HCT116 (cell line): ENCODE measurements at regions not wholly inside any gene's neighbourhood (a gene's known extent, or its start where the extent isn't known, plus 50 kb on each side); places are given as distances from the start of the nearest gene placed in this dataset.
A peak's percentile ranks its signal among the peaks of the same experiment; 100 is the strongest.

Experiments used
- ATAC-seq: fragments of 200-7000 bp; cut with Tn5 transposase; 2 replicates; pipeline ENCODE4 v1.9.1; 2020; ENCODE audit warnings: mild to moderate bottlenecking, moderate library complexity
- BruUV-seq: library from RNA; stranded (reverse); fragments of 400-500 nt; replicated peaks from 2 replicates; lab custom pipeline; 2021; lab: Mats Ljungman, UMichigan
- CTCF ChIA-PET: fragments of 300-600 bp; sonication (Branson Sonifier 250); formaldehyde crosslinking; loops from one replicate; lab custom pipeline; 2021; ENCODE audit warnings: antibody characterized with exemption; lab: Charles Lee
- POLR2A ChIA-PET: fragments of 300-600, 350-600 bp; sonication (Branson Sonifier 250); formaldehyde crosslinking; loops from one replicate; lab custom pipeline; 2021; ENCODE audit warnings: antibody characterized with exemption; lab: Charles Lee
- RAD21 ChIA-PET, 2 experiments: fragments of 300-600 bp; sonication (Branson Sonifier 250); formaldehyde crosslinking; loops; one replicate each; lab custom pipeline; 2023; ENCODE audit warnings: low total read pairs in 2 of 2; ENCODE audit not compliant: uncharacterized antibody in 2 of 2, unreplicated experiment in 2 of 2, low non-redundant PET in 1 of 2; lab: Charles Lee
- DNase-seq: peaks from one replicate; pipeline ENCODE4 v3.0.0-alpha.2; 2010; ENCODE audit warnings: low read depth, low spot score
- H2AFZ ChIP-seq: fragments of 200-600 bp; shearing (Covaris generic), sonication (generic); 2 replicates; pipeline ENCODE4 v1.6.1; 2017; ENCODE audit warnings: low read depth, mixed run types, mixed read lengths, antibody characterized with exemption, low read length; ENCODE audit not compliant: poor library complexity, severe bottlenecking
- H3K27ac ChIP-seq: 2 replicates; pipeline ENCODE4 v1.5.1; 2012; ENCODE audit warnings: low read depth, low read length
- H3K27me3 ChIP-seq: fragments of 200-600 bp; sonication (generic); 2 replicates; pipeline ENCODE4 v1.6.1; 2016; ENCODE audit warnings: mixed run types, low read length, mixed read lengths; ENCODE audit not compliant: insufficient read depth
- H3K36me3 ChIP-seq, 2 experiments: fragments of 200-500 bp in 1 of 2; fragments of 200-600 bp in 1 of 2; sonication (Bioruptor generic) in 1 of 2; sonication (generic) in 1 of 2; 2 replicates each; pipeline versions ENCODE4 v1.5.1 to v1.6.1; 2014 to 2016; ENCODE audit warnings: low read length in 2 of 2, inconsistent platforms in 1 of 2, mixed read lengths in 1 of 2, mixed run types in 1 of 2; ENCODE audit not compliant: insufficient read depth in 2 of 2, control insufficient read depth in 1 of 2
- H3K4me1 ChIP-seq, 2 experiments: fragments of 200-600 bp in 1 of 2; sonication (generic) in 1 of 2; 2 replicates each; pipeline versions ENCODE4 v1.5.1 to v1.6.1; 2012 to 2017; ENCODE audit warnings: low read length in 2 of 2, inconsistent platforms in 1 of 2, mild to moderate bottlenecking in 1 of 2, mixed read lengths in 1 of 2, mixed run types in 1 of 2, moderate library complexity in 1 of 2; ENCODE audit not compliant: insufficient read depth in 2 of 2, control insufficient read depth in 1 of 2
- H3K4me2 ChIP-seq: fragments of 200-600 bp; sonication (generic); 2 replicates; pipeline ENCODE4 v1.6.1; 2017; ENCODE audit warnings: mixed run types, low read length, mixed read lengths
- H3K4me3 ChIP-seq, 2 experiments: fragments of 200-600 bp in 1 of 2; sonication (generic) in 1 of 2; replicated peaks in 1 of 2; 2 replicates each; pipeline ENCODE4 v1.5.1; 2011 to 2016; ENCODE audit warnings: low read length in 2 of 2, control low read depth in 1 of 2, low read depth in 1 of 2, mild to moderate bottlenecking in 1 of 2, mixed read lengths in 1 of 2, mixed run types in 1 of 2
- H3K79me2 ChIP-seq: fragments of 200-600 bp; sonication (generic); 2 replicates; pipeline ENCODE4 v1.6.1; 2017; ENCODE audit warnings: mild to moderate bottlenecking, mixed run types, low read length, moderate library complexity, mixed read lengths; ENCODE audit not compliant: insufficient read depth
- H3K9ac ChIP-seq: fragments of 200-600 bp; sonication (generic); 2 replicates; pipeline ENCODE4 v1.6.1; 2016; ENCODE audit warnings: low read length, mixed read lengths
- H3K9me2 ChIP-seq: fragments of 200-600 bp; sonication (generic), shearing (Covaris generic); 2 replicates; pipeline ENCODE4 v1.6.1; 2017; ENCODE audit warnings: mixed run types, mild to moderate bottlenecking, moderate library complexity; ENCODE audit not compliant: insufficient read depth
- H3K9me3 ChIP-seq, 2 experiments: fragments of 200-500 bp in 1 of 2; fragments of 200-600 bp in 1 of 2; sonication (Bioruptor generic) in 1 of 2; sonication (generic) in 1 of 2; 2 replicates each; pipeline ENCODE4 v1.6.1; 2014 to 2017; ENCODE audit warnings: low read length in 2 of 2, mixed read lengths in 2 of 2, inconsistent platforms in 1 of 2, low read depth in 1 of 2, mild to moderate bottlenecking in 1 of 2, mixed run types in 1 of 2, moderate library complexity in 1 of 2; ENCODE audit not compliant: control insufficient read depth in 1 of 2, insufficient read depth in 1 of 2
- H4K20me1 ChIP-seq: fragments of 200-600 bp; sonication (generic), shearing (Covaris generic); 2 replicates; pipeline ENCODE4 v1.6.1; 2017; ENCODE audit warnings: mixed run types, mild to moderate bottlenecking, moderate library complexity; ENCODE audit not compliant: insufficient read depth
- CBX3 ChIP-seq: IDR thresholded peaks from 2 replicates; pipeline ENCODE4 v1.6.1; 2012; ENCODE audit warnings: low read depth
- CEBPB ChIP-seq: IDR thresholded peaks from 2 replicates; pipeline ENCODE4 v1.6.1; 2012; ENCODE audit warnings: low read depth
- FOSL1 ChIP-seq: IDR thresholded peaks from 2 replicates; pipeline ENCODE4 v1.6.1; 2012; ENCODE audit warnings: low read depth
- POLR2A ChIP-seq: IDR thresholded peaks from 2 replicates; pipeline ENCODE4 v1.7.0; 2011; ENCODE audit warnings: borderline replicate concordance; ENCODE audit not compliant: insufficient read depth, insufficient read length; ENCODE audit errors: extremely low read depth
- POLR2AphosphoS5 ChIP-seq: IDR thresholded peaks from 2 replicates; pipeline ENCODE4 v1.6.1; 2011; ENCODE audit warnings: mild to moderate bottlenecking, low read depth, low read length, moderate library complexity
- RAD21 ChIP-seq: IDR thresholded peaks from 2 replicates; pipeline ENCODE4 v1.6.1; 2012; ENCODE audit warnings: low read depth, mild to moderate bottlenecking
- SIN3A ChIP-seq: IDR thresholded peaks from 2 replicates; pipeline ENCODE4 v1.6.1; 2012; ENCODE audit warnings: low read depth
- SRF ChIP-seq: IDR thresholded peaks from 2 replicates; pipeline ENCODE4 v1.6.1; 2012; ENCODE audit warnings: low read depth
- TCF7L2 ChIP-seq: IDR thresholded peaks from 2 replicates; pipeline ENCODE4 v1.7.0; 2011; ENCODE audit warnings: borderline replicate concordance, inconsistent platforms; ENCODE audit not compliant: insufficient read depth, insufficient read length; ENCODE audit errors: extremely low read depth
- YY1 ChIP-seq: IDR thresholded peaks from 2 replicates; pipeline ENCODE4 v1.6.1; 2011; ENCODE audit warnings: low read length, low read depth, moderate library complexity, mild to moderate bottlenecking; ENCODE audit not compliant: insufficient replicate concordance; ENCODE audit errors: extremely low read depth
- ZFX ChIP-seq: fragments of 450-650 bp; IDR thresholded peaks from 2 replicates; pipeline ENCODE4 v1.6.1; 2017
- intact Hi-C: fragments of 100-400 bp; cut with micrococcal nuclease; formaldehyde crosslinking; loops from 2 replicates; pipeline ENCODE4 v1.10.0; 2022
- TF ChIP-seq, protein P1 (sequence below): IDR thresholded peaks from 2 replicates; pipeline ENCODE4 v1.6.1; 2011; ENCODE audit warnings: mild to moderate bottlenecking, low read length, moderate library complexity; ENCODE audit not compliant: insufficient replicate concordance; ENCODE audit errors: extremely low read depth
- TF ChIP-seq, protein P2 (sequence below), 3 experiments: fragments of 200-600 bp in 1 of 3; sonication (generic) in 1 of 3; IDR thresholded peaks in 2 of 3; conservative IDR thresholded peaks in 1 of 3; 2 replicates each; pipeline ENCODE4 v1.5.1; 2012 to 2017; ENCODE audit warnings: low read depth in 2 of 3, low read length in 2 of 3, antibody characterized with exemption in 1 of 3, borderline replicate concordance in 1 of 3, control low read depth in 1 of 3, mild to moderate bottlenecking in 1 of 3, mixed read lengths in 1 of 3, mixed run types in 1 of 3, moderate library complexity in 1 of 3; ENCODE audit not compliant: insufficient read depth in 1 of 3
- TF ChIP-seq, protein P3 (sequence below): IDR thresholded peaks from 2 replicates; pipeline ENCODE4 v1.6.1; 2012; ENCODE audit warnings: low read depth
- TF ChIP-seq, protein P4 (sequence below): IDR thresholded peaks from 2 replicates; pipeline ENCODE4 v1.6.1; 2012

DNA sequence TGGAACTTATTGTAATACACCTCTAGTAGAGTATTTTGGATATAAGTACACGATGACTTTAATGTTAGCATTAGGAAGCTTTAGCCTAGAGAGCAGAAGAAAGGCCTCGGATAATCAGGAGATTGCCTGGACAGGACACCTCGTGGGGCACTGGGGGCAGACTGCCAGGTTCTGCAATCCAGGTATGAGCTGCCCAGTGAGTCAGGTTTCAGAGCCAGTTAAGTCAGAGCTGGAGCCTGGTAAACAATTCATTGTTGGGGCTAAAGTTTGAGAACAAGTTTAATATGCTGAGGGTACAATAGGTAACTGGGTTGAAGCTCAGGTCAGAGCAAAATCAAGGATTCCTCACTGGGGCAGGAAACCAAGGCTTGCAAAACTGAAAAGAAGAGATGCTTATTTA, 107.4 kb downstream of the RERGL start (continued):
- TF ChIP-seq, protein P1, sequence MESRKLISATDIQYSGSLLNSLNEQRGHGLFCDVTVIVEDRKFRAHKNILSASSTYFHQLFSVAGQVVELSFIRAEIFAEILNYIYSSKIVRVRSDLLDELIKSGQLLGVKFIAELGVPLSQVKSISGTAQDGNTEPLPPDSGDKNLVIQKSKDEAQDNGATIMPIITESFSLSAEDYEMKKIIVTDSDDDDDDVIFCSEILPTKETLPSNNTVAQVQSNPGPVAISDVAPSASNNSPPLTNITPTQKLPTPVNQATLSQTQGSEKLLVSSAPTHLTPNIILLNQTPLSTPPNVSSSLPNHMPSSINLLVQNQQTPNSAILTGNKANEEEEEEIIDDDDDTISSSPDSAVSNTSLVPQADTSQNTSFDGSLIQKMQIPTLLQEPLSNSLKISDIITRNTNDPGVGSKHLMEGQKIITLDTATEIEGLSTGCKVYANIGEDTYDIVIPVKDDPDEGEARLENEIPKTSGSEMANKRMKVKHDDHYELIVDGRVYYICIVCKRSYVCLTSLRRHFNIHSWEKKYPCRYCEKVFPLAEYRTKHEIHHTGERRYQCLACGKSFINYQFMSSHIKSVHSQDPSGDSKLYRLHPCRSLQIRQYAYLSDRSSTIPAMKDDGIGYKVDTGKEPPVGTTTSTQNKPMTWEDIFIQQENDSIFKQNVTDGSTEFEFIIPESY, result no peak
- no peak for TF ChIP-seq CBX3
- TF ChIP-seq CEBPB, result no peak
- TF ChIP-seq, protein P2, sequence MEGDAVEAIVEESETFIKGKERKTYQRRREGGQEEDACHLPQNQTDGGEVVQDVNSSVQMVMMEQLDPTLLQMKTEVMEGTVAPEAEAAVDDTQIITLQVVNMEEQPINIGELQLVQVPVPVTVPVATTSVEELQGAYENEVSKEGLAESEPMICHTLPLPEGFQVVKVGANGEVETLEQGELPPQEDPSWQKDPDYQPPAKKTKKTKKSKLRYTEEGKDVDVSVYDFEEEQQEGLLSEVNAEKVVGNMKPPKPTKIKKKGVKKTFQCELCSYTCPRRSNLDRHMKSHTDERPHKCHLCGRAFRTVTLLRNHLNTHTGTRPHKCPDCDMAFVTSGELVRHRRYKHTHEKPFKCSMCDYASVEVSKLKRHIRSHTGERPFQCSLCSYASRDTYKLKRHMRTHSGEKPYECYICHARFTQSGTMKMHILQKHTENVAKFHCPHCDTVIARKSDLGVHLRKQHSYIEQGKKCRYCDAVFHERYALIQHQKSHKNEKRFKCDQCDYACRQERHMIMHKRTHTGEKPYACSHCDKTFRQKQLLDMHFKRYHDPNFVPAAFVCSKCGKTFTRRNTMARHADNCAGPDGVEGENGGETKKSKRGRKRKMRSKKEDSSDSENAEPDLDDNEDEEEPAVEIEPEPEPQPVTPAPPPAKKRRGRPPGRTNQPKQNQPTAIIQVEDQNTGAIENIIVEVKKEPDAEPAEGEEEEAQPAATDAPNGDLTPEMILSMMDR (IDR thresholded peaks at IDR 0.05 in 2 of 3, conservative IDR thresholded peaks at IDR 0.05 in 1 of 3; ENCODE audit: borderline replicate concordance in 1 of 3, insufficient read depth in 1 of 3, low read depth in 2 of 3, low read length in 2 of 3), result no peak
- no peak for TF ChIP-seq TCF7L2

DNA sequence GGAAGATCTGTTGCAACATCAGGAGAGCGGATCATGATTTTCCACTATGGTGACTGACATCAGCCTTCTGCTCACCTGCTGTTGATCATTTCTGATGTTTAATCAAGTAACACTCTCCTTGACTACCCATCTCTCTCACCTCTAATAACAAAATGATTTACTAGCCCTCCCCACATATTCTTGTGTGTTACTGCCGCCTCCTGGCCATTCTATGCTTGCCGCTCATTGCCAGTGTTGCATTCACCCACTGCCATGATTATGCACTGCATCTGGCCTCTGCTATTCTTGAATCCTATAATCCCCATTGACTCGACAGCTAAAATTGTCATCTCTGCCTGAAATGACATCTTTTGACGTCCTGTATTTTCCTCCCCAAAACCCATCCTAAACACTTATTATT, 113.8 kb downstream of the RERGL start:
- ChIA-PET RAD21 (interaction anchor here in 1 of 2 experiments (0.5 kb wide), 1 partner anchor 901 kb away, joined by 3 read pairs; no protein-coding TSS in a partner anchor), POLR2A (no interaction called here), CTCF (interaction anchor here (0.7 kb wide), 1 partner anchor 812 kb away, joined by 3 read pairs; no protein-coding TSS in a partner anchor)
- Histone ChIP-seq H3K79me2 (no peaks in the 10 kb centered on the region), H3K9ac (no peak overlapping the region), H3K27ac (no peak overlapping the region), H3K4me2 (no peak overlapping the region), H4K20me1 (no peaks in the 10 kb centered on the region), H3K9me3 (no peaks in the 10 kb centered on the region), H3K27me3 (no peaks in the 10 kb centered on the region), H3K4me1 (no peaks in the 10 kb centered on the region), H3K9me2 (no peaks in the 10 kb centered on the region), H3K36me3 (no peaks in the 10 kb centered on the region), H2AFZ (no peak overlapping the region), H3K4me3 (no peak overlapping the region)
- BruUV-seq, result no TSS peak
- DNase-seq (no peak), ATAC-seq (peak; percentile 42; the same call in 1 of the 2 replicates)
- intact Hi-C loops, result no loop called here
- TF ChIP-seq CBX3, result no peak
- peak; percentile 31 for TF ChIP-seq RAD21
- TF ChIP-seq, protein P3, sequence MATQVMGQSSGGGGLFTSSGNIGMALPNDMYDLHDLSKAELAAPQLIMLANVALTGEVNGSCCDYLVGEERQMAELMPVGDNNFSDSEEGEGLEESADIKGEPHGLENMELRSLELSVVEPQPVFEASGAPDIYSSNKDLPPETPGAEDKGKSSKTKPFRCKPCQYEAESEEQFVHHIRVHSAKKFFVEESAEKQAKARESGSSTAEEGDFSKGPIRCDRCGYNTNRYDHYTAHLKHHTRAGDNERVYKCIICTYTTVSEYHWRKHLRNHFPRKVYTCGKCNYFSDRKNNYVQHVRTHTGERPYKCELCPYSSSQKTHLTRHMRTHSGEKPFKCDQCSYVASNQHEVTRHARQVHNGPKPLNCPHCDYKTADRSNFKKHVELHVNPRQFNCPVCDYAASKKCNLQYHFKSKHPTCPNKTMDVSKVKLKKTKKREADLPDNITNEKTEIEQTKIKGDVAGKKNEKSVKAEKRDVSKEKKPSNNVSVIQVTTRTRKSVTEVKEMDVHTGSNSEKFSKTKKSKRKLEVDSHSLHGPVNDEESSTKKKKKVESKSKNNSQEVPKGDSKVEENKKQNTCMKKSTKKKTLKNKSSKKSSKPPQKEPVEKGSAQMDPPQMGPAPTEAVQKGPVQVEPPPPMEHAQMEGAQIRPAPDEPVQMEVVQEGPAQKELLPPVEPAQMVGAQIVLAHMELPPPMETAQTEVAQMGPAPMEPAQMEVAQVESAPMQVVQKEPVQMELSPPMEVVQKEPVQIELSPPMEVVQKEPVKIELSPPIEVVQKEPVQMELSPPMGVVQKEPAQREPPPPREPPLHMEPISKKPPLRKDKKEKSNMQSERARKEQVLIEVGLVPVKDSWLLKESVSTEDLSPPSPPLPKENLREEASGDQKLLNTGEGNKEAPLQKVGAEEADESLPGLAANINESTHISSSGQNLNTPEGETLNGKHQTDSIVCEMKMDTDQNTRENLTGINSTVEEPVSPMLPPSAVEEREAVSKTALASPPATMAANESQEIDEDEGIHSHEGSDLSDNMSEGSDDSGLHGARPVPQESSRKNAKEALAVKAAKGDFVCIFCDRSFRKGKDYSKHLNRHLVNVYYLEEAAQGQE, result no peak
- TF ChIP-seq, protein P4, sequence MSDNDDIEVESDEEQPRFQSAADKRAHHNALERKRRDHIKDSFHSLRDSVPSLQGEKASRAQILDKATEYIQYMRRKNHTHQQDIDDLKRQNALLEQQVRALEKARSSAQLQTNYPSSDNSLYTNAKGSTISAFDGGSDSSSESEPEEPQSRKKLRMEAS, result no peak
- TF ChIP-seq SIN3A, result no peak
- no peak for TF ChIP-seq FOSL1
- TF ChIP-seq POLR2A, result no peak
- TF ChIP-seq SRF, result no peak
- TF ChIP-seq ZFX, result no peak
- no peak for TF ChIP-seq TCF7L2
- TF ChIP-seq POLR2AphosphoS5, result no peak
- no peak for TF ChIP-seq CEBPB
- no peak for TF ChIP-seq YY1
